Gastrocnemius medialis (tissue), 4 donors: ENCODE measurements at regions not wholly inside any gene's neighbourhood (a gene's known extent, or its start where the extent isn't known, plus 50 kb on each side); places are given as distances from the start of the nearest gene placed in this dataset.

Source experiments
- ATAC-seq, 2 donors: fragments of 150-250 bp; one replicate each; pipeline ENCODE4 v1.9.1; 2016
- DNase-seq, 2 donors: peaks; one replicate each; pipeline ENCODE4 v3.0.0-alpha.2; 2019
- H3K27ac ChIP-seq, 4 donors: fragments of 200-600 bp; sonication (generic); 1 replicate in 1 of 4; 2 replicates in 3 of 4; pipeline ENCODE4 v1.5.1; 2016 to 2018; ENCODE audit warnings: mild to moderate bottlenecking in 2 of 4, moderate library complexity in 1 of 4
- H3K27me3 ChIP-seq, 3 donors: fragments of 200-600 bp; sonication (generic) in 2 of 3; 1 replicate in 1 of 3; 2 replicates in 2 of 3; pipeline versions ENCODE4 v1.5.1 to v1.6.0; 2016 to 2019; ENCODE audit warnings: mild to moderate bottlenecking in 1 of 3, moderate library complexity in 1 of 3
- H3K36me3 ChIP-seq, 2 donors: fragments of 200-600 bp; sonication (generic) in 1 of 2; one replicate each; pipeline ENCODE4 v1.5.1; 2017 to 2018
- H3K4me1 ChIP-seq, 2 donors: fragments of 200-600 bp; sonication (generic) in 1 of 2; one replicate each; pipeline ENCODE4 v1.5.1; 2016 to 2017; ENCODE audit warnings: mild to moderate bottlenecking in 2 of 2
- H3K4me3 ChIP-seq, 4 donors: fragments of 200-600 bp; sonication (generic) in 3 of 4; 1 replicate in 1 of 4; 2 replicates in 3 of 4; pipeline ENCODE4 v1.5.1; 2016 to 2019; ENCODE audit warnings: mild to moderate bottlenecking in 2 of 4
- H3K9me3 ChIP-seq, 3 donors: fragments of 200-600 bp; sonication (generic) in 2 of 3; 1 replicate in 1 of 3; 2 replicates in 2 of 3; pipeline ENCODE4 v1.5.1; 2016 to 2019
- CTCF ChIP-seq, 5 experiments: fragments of 450-650 bp in 3 of 5; fragments of 200-600 bp in 2 of 5; sonication (generic) in 2 of 5; IDR thresholded peaks in 4 of 5; conservative IDR thresholded peaks in 1 of 5; 1 replicate in 4 of 5; 2 replicates in 1 of 5; pipeline ENCODE4 v1.5.1; 2016 to 2019; ENCODE audit warnings: antibody characterized with exemption in 5 of 5, mild to moderate bottlenecking in 3 of 5, moderate library complexity in 3 of 5
- POLR2A ChIP-seq, 2 donors: fragments of 450-650 bp; IDR thresholded peaks; one replicate each; pipeline ENCODE4 v1.6.1; 2017; ENCODE audit warnings: antibody characterized with exemption in 2 of 2, mild to moderate bottlenecking in 2 of 2, moderate library complexity in 2 of 2
- in situ Hi-C, 4 donors: fragments of 200-750 bp; cut with MboI; loops; one replicate each; pipeline versions ENCODE4 v1.15.0 to v1.8.0; 2017; ENCODE audit warnings: low sequenced_read_pairs in 4 of 4
- intact Hi-C: fragments of 100-400 bp; cut with DNase I; formaldehyde crosslinking; loops from one replicate; pipeline ENCODE4 v1.15.1; 2023; ENCODE audit warnings: low total_unique reads

DNA sequence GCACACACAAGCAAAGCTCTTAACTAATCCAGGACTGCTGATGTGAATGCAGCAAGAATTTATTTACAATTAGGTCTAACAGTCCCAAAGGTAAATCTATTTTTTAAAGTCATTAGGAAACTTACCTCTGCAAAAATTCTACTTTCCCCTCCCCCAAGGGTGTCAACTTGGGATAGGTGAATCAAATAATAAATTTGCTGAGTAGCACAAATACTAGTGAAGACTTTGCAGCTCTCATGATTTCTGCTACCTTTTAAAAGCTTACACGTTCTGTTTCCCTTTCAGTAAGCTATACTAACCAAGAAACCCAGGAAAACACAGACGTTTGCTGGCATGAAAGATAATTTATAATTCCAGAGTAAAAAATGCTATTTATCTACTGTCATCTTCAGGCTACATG is 296.6 kb upstream of the SLC7A11 start:
- in situ Hi-C loops = no loop called here
- no peak for DNase-seq

DNA sequence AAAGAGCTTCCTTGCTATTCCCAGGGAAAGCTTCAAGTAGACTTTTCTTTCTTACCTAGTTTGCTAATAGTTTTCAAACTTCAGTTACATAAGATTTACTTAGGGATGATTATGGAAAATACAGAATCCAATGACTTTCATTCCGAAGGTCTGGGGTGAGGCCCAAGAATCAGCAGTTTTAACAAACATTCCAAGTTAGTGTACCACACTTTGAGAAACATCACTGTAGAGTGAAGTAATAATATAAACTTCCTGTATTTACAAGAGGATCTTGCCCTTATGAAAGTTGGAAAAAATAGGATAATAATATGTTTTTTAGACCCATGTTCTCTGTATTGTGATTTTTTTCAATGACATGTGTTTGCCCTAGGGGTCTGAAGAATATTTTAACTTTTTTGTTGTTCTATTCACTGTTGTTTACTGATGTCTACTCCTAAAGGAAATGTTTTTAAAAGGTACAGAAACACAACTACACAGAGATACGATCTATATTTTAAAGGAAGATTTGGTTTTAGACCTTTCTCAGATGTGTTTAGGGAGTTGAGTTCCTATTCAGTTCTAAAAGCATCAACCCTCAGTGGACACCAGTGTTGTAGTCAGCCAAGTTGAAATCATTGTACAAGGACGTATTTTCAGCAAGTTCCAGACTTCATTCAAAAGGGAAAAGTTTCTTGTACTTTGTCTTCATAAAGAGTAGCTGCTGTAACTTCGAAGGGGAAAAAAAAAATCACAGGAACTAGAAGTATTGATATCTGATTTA is 295.8 kb upstream of the SLC7A11 start:
- Histone ChIP-seq H3K4me1 (no peaks in the 10 kb centered on the region), H3K4me3 (no peak overlapping the region), H3K36me3 (no peaks in the 10 kb centered on the region), H3K9me3 (no peaks in the 10 kb centered on the region), H3K27me3 (no peaks in the 10 kb centered on the region), H3K27ac (no peak overlapping the region)
- DNase-seq = no peak
- intact Hi-C loops = no loop called here
- ATAC-seq = no peak
- in situ Hi-C loops = no loop called here
- no peak for TF ChIP-seq CTCF (IDR thresholded peaks at IDR 0.05 in 4 of 5, conservative IDR thresholded peaks at IDR 0.05 in 1 of 5)
- TF ChIP-seq POLR2A (IDR thresholded peaks at IDR 0.05) = no peak

More for the DNA sequence above, 296.6 kb upstream of the SLC7A11 start:
- Histone ChIP-seq H3K27me3 (no peaks in the 10 kb centered on the region), H3K4me1 (no peaks in the 10 kb centered on the region), H3K9me3 (no peaks in the 10 kb centered on the region), H3K27ac (no peak overlapping the region), H3K4me3 (no peak overlapping the region), H3K36me3 (no peaks in the 10 kb centered on the region)
- TF ChIP-seq CTCF (IDR thresholded peaks at IDR 0.05 in 4 of 5, conservative IDR thresholded peaks at IDR 0.05 in 1 of 5) (no peak), POLR2A (IDR thresholded peaks at IDR 0.05) (no peak)
- intact Hi-C loops = no loop called here
- no peak for ATAC-seq

- in situ Hi-C loops = no loop called here
- ATAC-seq = no peak
- peaks cover 0 to 7% (median 0%) of the 10 kb centered on the region in 3 donors for H3K9me3 ChIP-seq
Observed at GRCh38 chr4:138535316-138535715, 293.2 kb upstream of the SLC7A11 start.

DNA sequence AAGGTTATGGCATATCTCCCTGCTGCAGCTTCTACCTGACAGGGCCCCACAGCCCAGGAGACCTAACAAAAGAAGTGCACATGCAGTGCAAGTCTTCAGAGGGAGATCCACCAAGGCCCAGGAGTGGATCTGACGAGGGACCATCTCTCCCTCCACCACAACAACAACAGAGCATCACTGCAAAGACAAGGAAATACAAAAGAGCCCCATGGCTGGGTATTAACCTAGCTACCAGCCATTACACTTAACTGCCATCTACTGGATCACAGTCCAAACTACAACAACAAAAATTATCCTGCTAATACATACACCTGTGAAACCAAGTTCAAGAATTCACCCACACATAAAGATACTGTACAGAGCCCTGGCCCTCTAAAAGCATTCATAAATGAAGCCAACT is 280.2 kb upstream of the SLC7A11 start:
- ATAC-seq = no peak
- no peak for TF ChIP-seq POLR2A (IDR thresholded peaks at IDR 0.05)
- TF ChIP-seq CTCF (IDR thresholded peaks at IDR 0.05 in 4 of 5, conservative IDR thresholded peaks at IDR 0.05 in 1 of 5) = no peak
- in situ Hi-C loops = no loop called here

More at GRCh38 chr4:138535316-138535715, 293.2 kb upstream of the SLC7A11 start:
- no peak overlapping the region for H3K4me3 ChIP-seq
- no peak for DNase-seq
- H3K36me3 ChIP-seq = no peaks in the 10 kb centered on the region
- no peak for TF ChIP-seq POLR2A (IDR thresholded peaks at IDR 0.05)
- TF ChIP-seq CTCF (IDR thresholded peaks at IDR 0.05 in 4 of 5, conservative IDR thresholded peaks at IDR 0.05 in 1 of 5) = no peak
- H3K27me3 ChIP-seq = no peaks in the 10 kb centered on the region
- no peak overlapping the region for H3K27ac ChIP-seq
- intact Hi-C loops = no loop called here
- H3K4me1 ChIP-seq = no peaks in the 10 kb centered on the region

DNA sequence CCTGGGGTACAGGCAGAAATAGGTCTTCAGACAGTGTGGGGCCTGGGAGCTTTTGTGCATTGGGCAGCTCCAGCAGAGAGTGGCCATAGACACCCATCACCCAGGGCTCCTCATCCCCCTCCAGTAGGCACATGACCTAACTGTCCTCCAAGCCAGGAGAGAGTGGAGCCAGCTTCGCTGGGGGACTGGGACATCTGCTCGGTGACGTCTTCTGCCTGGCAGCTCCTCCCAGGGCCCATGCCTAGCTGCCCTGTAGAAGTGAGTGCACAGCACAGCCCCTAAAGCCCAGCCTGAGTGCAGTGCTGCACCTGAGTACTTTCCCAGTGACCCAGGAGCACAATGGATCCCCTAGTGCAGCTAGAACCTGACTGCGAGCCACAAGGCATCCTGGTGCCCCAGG is 279.7 kb upstream of the SLC7A11 start:
- Histone ChIP-seq H3K27ac (no peak overlapping the region), H3K27me3 (no peaks in the 10 kb centered on the region), H3K9me3 (no peaks in the 10 kb centered on the region), H3K36me3 (no peaks in the 10 kb centered on the region), H3K4me1 (no peaks in the 10 kb centered on the region), H3K4me3 (no peak overlapping the region)
- in situ Hi-C loops (no loop called here), intact Hi-C loops (no loop called here)
- ATAC-seq (no peak), DNase-seq (no peak)
- TF ChIP-seq CTCF (IDR thresholded peaks at IDR 0.05 in 4 of 5, conservative IDR thresholded peaks at IDR 0.05 in 1 of 5) (no peak), POLR2A (IDR thresholded peaks at IDR 0.05) (no peak)

More for the DNA sequence above, 280.2 kb upstream of the SLC7A11 start:
- H3K9me3 ChIP-seq = no peaks in the 10 kb centered on the region
- no peaks in the 10 kb centered on the region for H3K4me1 ChIP-seq
- no peaks in the 10 kb centered on the region for H3K36me3 ChIP-seq
- H3K4me3 ChIP-seq = no peak overlapping the region
- no peak overlapping the region for H3K27ac ChIP-seq
- H3K27me3 ChIP-seq = no peaks in the 10 kb centered on the region
- intact Hi-C loops = no loop called here
- no peak for DNase-seq
